ENCODE measurements at regions not wholly inside any gene's neighbourhood (a gene's known extent, or its start where the extent isn't known, plus 50 kb on each side); places are given as distances from the start of the nearest gene placed in this dataset.

GRCh38 chr13:67635754-67636153, 405.6 kb upstream of the PCDH9 start:
- ATAC-seq (no peak), DNase-seq (no peak)
- H3K9me3 Mint-ChIP-seq: peaks cover 11% of the 10 kb centered on the region
- no peak overlapping the region for H3K27ac Mint-ChIP-seq
- no peak overlapping the region for H3K4me3 Mint-ChIP-seq
- no peaks in the 10 kb centered on the region for H3K36me3 Mint-ChIP-seq (ENCODE audit: low read depth)
- ChIA-PET CTCF (no interaction called here), POLR2A (no interaction called here)
- no peaks in the 10 kb centered on the region for H3K27me3 Mint-ChIP-seq
- H3K4me1 Mint-ChIP-seq (ENCODE audit: low read depth): no peaks in the 10 kb centered on the region
- intact Hi-C loops (cut with micrococcal nuclease): no loop called here
- TF ChIP-seq, protein P1, sequence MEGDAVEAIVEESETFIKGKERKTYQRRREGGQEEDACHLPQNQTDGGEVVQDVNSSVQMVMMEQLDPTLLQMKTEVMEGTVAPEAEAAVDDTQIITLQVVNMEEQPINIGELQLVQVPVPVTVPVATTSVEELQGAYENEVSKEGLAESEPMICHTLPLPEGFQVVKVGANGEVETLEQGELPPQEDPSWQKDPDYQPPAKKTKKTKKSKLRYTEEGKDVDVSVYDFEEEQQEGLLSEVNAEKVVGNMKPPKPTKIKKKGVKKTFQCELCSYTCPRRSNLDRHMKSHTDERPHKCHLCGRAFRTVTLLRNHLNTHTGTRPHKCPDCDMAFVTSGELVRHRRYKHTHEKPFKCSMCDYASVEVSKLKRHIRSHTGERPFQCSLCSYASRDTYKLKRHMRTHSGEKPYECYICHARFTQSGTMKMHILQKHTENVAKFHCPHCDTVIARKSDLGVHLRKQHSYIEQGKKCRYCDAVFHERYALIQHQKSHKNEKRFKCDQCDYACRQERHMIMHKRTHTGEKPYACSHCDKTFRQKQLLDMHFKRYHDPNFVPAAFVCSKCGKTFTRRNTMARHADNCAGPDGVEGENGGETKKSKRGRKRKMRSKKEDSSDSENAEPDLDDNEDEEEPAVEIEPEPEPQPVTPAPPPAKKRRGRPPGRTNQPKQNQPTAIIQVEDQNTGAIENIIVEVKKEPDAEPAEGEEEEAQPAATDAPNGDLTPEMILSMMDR (IDR thresholded peaks at IDR 0.05): no peak

GRCh38 chr13:67632590-67632989, 402.5 kb upstream of the PCDH9 start:
- CTCF ChIA-PET: no interaction called here
- H3K4me1 Mint-ChIP-seq (ENCODE audit: low read depth): no peaks in the 10 kb centered on the region
- H3K27ac Mint-ChIP-seq: no peak overlapping the region
- H3K27me3 Mint-ChIP-seq: no peaks in the 10 kb centered on the region
- no peak overlapping the region for H3K4me3 Mint-ChIP-seq
- intact Hi-C loops (cut with micrococcal nuclease): no loop called here
- POLR2A ChIA-PET: interaction anchor here (0.7 kb wide), 1 partner anchor 1194 kb away, joined by 3 read pairs; no protein-coding TSS in a partner anchor
- TF ChIP-seq, protein P1 (IDR thresholded peaks at IDR 0.05): no peak
- DNase-seq (no peak), ATAC-seq (no peak)
- no peaks in the 10 kb centered on the region for H3K36me3 Mint-ChIP-seq (ENCODE audit: low read depth)
- peaks cover 6% of the 10 kb centered on the region for H3K9me3 Mint-ChIP-seq

- ChIA-PET POLR2A (no interaction called here), CTCF (no interaction called here)
- no peaks in the 10 kb centered on the region for H3K27me3 Mint-ChIP-seq
- no peak for DNase-seq
- ATAC-seq: no peak
- H3K9me3 Mint-ChIP-seq: peaks cover 7% of the 10 kb centered on the region
- H3K36me3 Mint-ChIP-seq (ENCODE audit: low read depth): no peaks in the 10 kb centered on the region
- TF ChIP-seq, protein P1 (IDR thresholded peaks at IDR 0.05): no peak
- H3K27ac Mint-ChIP-seq: no peak overlapping the region
- H3K4me1 Mint-ChIP-seq (ENCODE audit: low read depth): no peaks in the 10 kb centered on the region
- intact Hi-C loops (cut with micrococcal nuclease): no loop called here
- H3K4me3 Mint-ChIP-seq: no peak overlapping the region
Measured at GRCh38 chr13:67630640-67631039, 400.5 kb upstream of the PCDH9 start.

GRCh38 chr13:67623630-67624029, 393.5 kb upstream of the PCDH9 start:
- Mint-ChIP-seq H3K27ac (no peak overlapping the region), H3K4me3 (no peak overlapping the region), H3K27me3 (no peaks in the 10 kb centered on the region), H3K36me3 (ENCODE audit: low read depth) (no peaks in the 10 kb centered on the region), H3K4me1 (ENCODE audit: low read depth) (no peaks in the 10 kb centered on the region), H3K9me3 (peaks cover 6% of the 10 kb centered on the region)
- TF ChIP-seq, protein P1 (IDR thresholded peaks at IDR 0.05): no peak
- intact Hi-C loops (cut with micrococcal nuclease): no loop called here
- no peak for DNase-seq
- no peak for ATAC-seq
- POLR2A ChIA-PET: no interaction called here
- CTCF ChIA-PET: no interaction called here

- H3K4me3 Mint-ChIP-seq: no peak overlapping the region
- no peaks in the 10 kb centered on the region for H3K4me1 Mint-ChIP-seq (ENCODE audit: low read depth)
- intact Hi-C loops (cut with micrococcal nuclease): no loop called here
- DNase-seq: no peak
- H3K9me3 Mint-ChIP-seq: peaks cover 4% of the 10 kb centered on the region
- H3K36me3 Mint-ChIP-seq (ENCODE audit: low read depth): no peaks in the 10 kb centered on the region
- TF ChIP-seq, protein P1 (IDR thresholded peaks at IDR 0.05): no peak
- H3K27me3 Mint-ChIP-seq: no peaks in the 10 kb centered on the region
- no peak for ATAC-seq
- no peak overlapping the region for H3K27ac Mint-ChIP-seq
- ChIA-PET CTCF (no interaction called here), POLR2A (no interaction called here)
Measured at GRCh38 chr13:67620665-67621064, 390.5 kb upstream of the PCDH9 start.

All from activated CD8-positive, alpha-beta T cell treated with anti-CD3 and anti-CD28 coated beads for 36 hours (primary cell).